Suprapubic skin (tissue), 4 donors: ENCODE measurements at regions not wholly inside any gene's neighbourhood (a gene's known extent, or its start where the extent isn't known, plus 50 kb on each side); places are given as distances from the start of the nearest gene placed in this dataset.

Experiments
- DNase-seq, 2 donors: peaks; one replicate each; pipeline ENCODE4 v3.0.0-alpha.2; 2019; ENCODE audit warnings: low spot score in 2 of 2
- H3K27ac ChIP-seq: fragments of 200-600 bp; sonication (generic); one replicate; pipeline ENCODE4 v1.5.1; 2019
- H3K27me3 ChIP-seq: fragments of 200-600 bp; sonication (generic); one replicate; pipeline ENCODE4 v1.5.1; 2019
- H3K36me3 ChIP-seq: fragments of 200-600 bp; sonication (generic); one replicate; pipeline ENCODE4 v1.5.1; 2019
- H3K4me1 ChIP-seq: fragments of 200-600 bp; sonication (generic); one replicate; pipeline ENCODE4 v1.5.1; 2019
- H3K4me3 ChIP-seq: fragments of 200-600 bp; sonication (generic); one replicate; pipeline ENCODE4 v1.5.1; 2019; ENCODE audit warnings: mild to moderate bottlenecking
- H3K9me3 ChIP-seq: fragments of 200-600 bp; sonication (generic); one replicate; pipeline ENCODE4 v1.5.1; 2019
- CTCF ChIP-seq, 2 donors: fragments of 200-600 bp in 1 of 2; fragments of 450-650 bp in 1 of 2; sonication (generic) in 1 of 2; IDR thresholded peaks; one replicate each; pipeline ENCODE4 v1.5.1; 2016 to 2019; ENCODE audit warnings: antibody characterized with exemption in 2 of 2, mild to moderate bottlenecking in 1 of 2, moderate library complexity in 1 of 2
- EP300 ChIP-seq: sonication (generic); formaldehyde crosslinking; IDR thresholded peaks from one replicate; pipeline ENCODE4 v1.6.1; 2017; ENCODE audit warnings: antibody characterized with exemption
- POLR2A ChIP-seq, 2 donors: fragments of 450-650 bp; IDR thresholded peaks; one replicate each; pipeline ENCODE4 v1.6.1; 2017; ENCODE audit warnings: antibody characterized with exemption in 2 of 2, mild to moderate bottlenecking in 2 of 2, moderate library complexity in 2 of 2
- POLR2AphosphoS5 ChIP-seq, 3 donors: sonication (generic); formaldehyde crosslinking; IDR thresholded peaks; one replicate each; pipeline ENCODE4 v1.6.1; 2017; ENCODE audit warnings: antibody characterized with exemption in 3 of 3
- WGBS: methylation state at CpG from one replicate; pipeline ENCODE4 v1.1.5; 2018; 5-methylcytosine and 5-hydroxymethylcytosine counted together

GRCh38 chr2:7795778-7796563 is 878.8 kb downstream of the RNF144A start:
- WGBS, result 57% methylated on average over 7 of the region's 7 CpGs
- no peak for DNase-seq
- no peaks in the 10 kb centered on the region for H3K27me3 ChIP-seq
- H3K4me3 ChIP-seq, result no peak overlapping the region
- H3K27ac ChIP-seq, result no peak overlapping the region
- H3K9me3 ChIP-seq, result no peaks in the 10 kb centered on the region
- H3K36me3 ChIP-seq, result no peaks in the 10 kb centered on the region
- H3K4me1 ChIP-seq, result peaks cover 2% of the 10 kb centered on the region
- no peak for TF ChIP-seq EP300
- TF ChIP-seq POLR2A (IDR thresholded peaks at IDR 0.05), result no peak
- TF ChIP-seq CTCF (IDR thresholded peaks at IDR 0.05), result no peak
- no peak for TF ChIP-seq POLR2AphosphoS5 (IDR thresholded peaks at IDR 0.05)

- Histone ChIP-seq H3K27me3 (no peaks in the 10 kb centered on the region), H3K9me3 (peaks cover 3% of the 10 kb centered on the region), H3K36me3 (no peaks in the 10 kb centered on the region), H3K4me1 (peaks cover 2% of the 10 kb centered on the region), H3K4me3 (no peak overlapping the region), H3K27ac (no peak overlapping the region)
- DNase-seq, result no peak
- no peak for TF ChIP-seq EP300
- TF ChIP-seq POLR2AphosphoS5 (IDR thresholded peaks at IDR 0.05), result no peak
- no peak for TF ChIP-seq POLR2A (IDR thresholded peaks at IDR 0.05)
- no peak for TF ChIP-seq CTCF (IDR thresholded peaks at IDR 0.05)
- whole genome bisulfite sequencing, result 78% methylated on average over 2 of the region's 2 CpGs
Observed at GRCh38 chr2:7800031-7800430, 881.8 kb upstream of the ID2 start.

- no peaks in the 10 kb centered on the region for H3K36me3 ChIP-seq
- no peak for DNase-seq
- no peak overlapping the region for H3K27ac ChIP-seq
- TF ChIP-seq POLR2A (IDR thresholded peaks at IDR 0.05), result no peak
- TF ChIP-seq CTCF (IDR thresholded peaks at IDR 0.05), result no peak
- TF ChIP-seq EP300, result no peak
- no peak for TF ChIP-seq POLR2AphosphoS5 (IDR thresholded peaks at IDR 0.05)
- H3K9me3 ChIP-seq, result peaks cover 3% of the 10 kb centered on the region
- H3K27me3 ChIP-seq, result no peaks in the 10 kb centered on the region
- H3K4me3 ChIP-seq, result no peak overlapping the region
- no peaks in the 10 kb centered on the region for H3K4me1 ChIP-seq
Observed at GRCh38 chr2:7801212-7801611, 880.6 kb upstream of the ID2 start.

- H3K36me3 ChIP-seq, result no peaks in the 10 kb centered on the region
- H3K27ac ChIP-seq, result no peak overlapping the region
- H3K4me3 ChIP-seq, result no peak overlapping the region
- 73% methylated on average over 5 of the region's 5 CpGs for WGBS
- no peak for TF ChIP-seq CTCF (IDR thresholded peaks at IDR 0.05)
- no peak for TF ChIP-seq EP300
- no peak for TF ChIP-seq POLR2AphosphoS5 (IDR thresholded peaks at IDR 0.05)
- no peak for TF ChIP-seq POLR2A (IDR thresholded peaks at IDR 0.05)
- no peaks in the 10 kb centered on the region for H3K27me3 ChIP-seq
- H3K9me3 ChIP-seq, result peaks cover 3% of the 10 kb centered on the region
- DNase-seq, result no peak
- H3K4me1 ChIP-seq, result no peaks in the 10 kb centered on the region
Observed at GRCh38 chr2:7803515-7803914, 878.3 kb upstream of the ID2 start.

- no peaks in the 10 kb centered on the region for H3K4me1 ChIP-seq
- no peaks in the 10 kb centered on the region for H3K36me3 ChIP-seq
- TF ChIP-seq POLR2AphosphoS5 (IDR thresholded peaks at IDR 0.05), result no peak
- TF ChIP-seq EP300, result no peak
- TF ChIP-seq POLR2A (IDR thresholded peaks at IDR 0.05), result no peak
- no peak for TF ChIP-seq CTCF (IDR thresholded peaks at IDR 0.05)
- no peak for DNase-seq
- H3K4me3 ChIP-seq, result no peak overlapping the region
- no peaks in the 10 kb centered on the region for H3K9me3 ChIP-seq
- no peaks in the 10 kb centered on the region for H3K27me3 ChIP-seq
- 77% methylated on average over 3 of the region's 3 CpGs for WGBS
- no peak overlapping the region for H3K27ac ChIP-seq
Observed at GRCh38 chr2:7809640-7810039, 872.2 kb upstream of the ID2 start.
